ENCODE measurements at regions not wholly inside any gene's neighbourhood (a gene's known extent, or its start where the extent isn't known, plus 50 kb on each side); places are given as distances from the start of the nearest gene placed in this dataset.
A peak's percentile ranks its signal among the peaks of the same experiment; 100 is the strongest.

- H3K27me3 ChIP-seq (ENCODE audit: control insufficient read depth in 3 of 3, insufficient read depth in 3 of 3, low read length in 3 of 3) = no peaks in the 10 kb centered on the region
- FAIRE-seq (no peak), DNase-seq (peak in 1 of 2 donors; percentile 74)
- no peak overlapping the region for H3K27ac ChIP-seq (ENCODE audit: low read depth in 1 of 3, low read length in 2 of 3)
- H3K4me1 ChIP-seq (ENCODE audit: control insufficient read depth in 3 of 3, insufficient read depth in 2 of 3, low read depth in 1 of 3, low read length in 2 of 3) = peaks cover 0 to 3% (median 0%) of the 10 kb centered on the region in 3 donors
- no peaks in the 10 kb centered on the region for H3K9me3 ChIP-seq (ENCODE audit: control insufficient read depth in 2 of 2, insufficient read depth in 1 of 2, low read depth in 1 of 2, low read length in 1 of 2)
- H3K4me3 ChIP-seq (ENCODE audit: low read depth in 1 of 3, low read length in 3 of 3) = no peak overlapping the region
- H3K36me3 ChIP-seq (ENCODE audit: control insufficient read depth in 3 of 3, insufficient read depth in 2 of 3, low read depth in 1 of 3, low read length in 3 of 3) = no peaks in the 10 kb centered on the region
- WGBS, 3 donors = 29 to 56% (median 41%) methylated on average over 5 of the region's 5 CpGs
Measured at GRCh38 chr4:148822572-148823418, 380.6 kb upstream of the NR3C2 start.

DNA sequence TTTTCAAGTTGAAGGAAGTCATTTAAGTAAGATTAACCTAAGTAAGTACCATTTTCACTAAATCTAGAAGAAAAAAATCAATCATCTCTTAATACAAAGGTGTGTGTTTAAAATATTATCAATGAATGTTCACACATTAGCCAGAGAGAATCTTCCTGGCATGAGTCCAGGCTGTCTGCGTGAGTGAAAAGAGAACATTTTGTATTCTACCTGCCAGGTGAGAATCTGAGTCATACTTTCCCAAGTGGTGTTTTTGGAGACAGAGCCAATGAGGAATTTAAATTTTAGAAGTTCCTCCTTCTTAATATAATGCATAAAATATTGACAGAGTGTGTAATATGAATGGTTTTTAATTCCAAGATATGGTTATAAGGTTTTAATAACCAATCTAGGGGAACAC is 371.8 kb upstream of the NR3C2 start:
- no peaks in the 10 kb centered on the region for H3K9me3 ChIP-seq (ENCODE audit: control insufficient read depth in 2 of 2, insufficient read depth in 1 of 2, low read depth in 1 of 2, low read length in 1 of 2)
- no peaks in the 10 kb centered on the region for H3K4me1 ChIP-seq (ENCODE audit: control insufficient read depth in 3 of 3, insufficient read depth in 2 of 3, low read depth in 1 of 3, low read length in 2 of 3)
- H3K36me3 ChIP-seq (ENCODE audit: control insufficient read depth in 3 of 3, insufficient read depth in 2 of 3, low read depth in 1 of 3, low read length in 3 of 3) = no peaks in the 10 kb centered on the region
- FAIRE-seq (no peak), DNase-seq (peak in 1 of 2 donors; percentile 22)
- H3K4me3 ChIP-seq (ENCODE audit: low read depth in 1 of 3, low read length in 3 of 3) = no peak overlapping the region
- WGBS, 3 donors = 18 to 58% (median 54%) methylated on average over 1 of the region's 1 CpG
- no peaks in the 10 kb centered on the region for H3K27me3 ChIP-seq (ENCODE audit: control insufficient read depth in 3 of 3, insufficient read depth in 3 of 3, low read length in 3 of 3)
- H3K27ac ChIP-seq (ENCODE audit: low read depth in 1 of 3, low read length in 2 of 3) = no peak overlapping the region

DNA sequence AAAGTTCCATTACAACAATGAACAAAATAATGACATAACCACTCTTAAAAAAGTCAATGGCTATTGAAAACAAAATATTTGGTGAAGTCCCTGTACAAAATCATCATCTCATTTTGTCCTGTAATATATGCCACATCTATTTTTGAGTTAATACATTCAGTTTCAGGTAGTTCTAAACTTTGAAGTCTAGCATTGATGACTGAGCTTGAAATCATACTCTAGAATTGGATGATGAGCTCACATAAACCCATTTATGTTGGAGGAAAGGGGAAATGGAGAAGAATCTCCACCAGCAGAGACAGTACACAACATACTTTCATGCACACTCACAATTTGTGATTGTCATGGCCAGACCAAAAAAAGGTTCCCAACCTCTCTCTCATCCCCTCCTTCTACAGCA is 371.1 kb upstream of the NR3C2 start:
- no peaks in the 10 kb centered on the region for H3K4me1 ChIP-seq (ENCODE audit: control insufficient read depth in 3 of 3, insufficient read depth in 2 of 3, low read depth in 1 of 3, low read length in 2 of 3)
- no peak for DNase-seq
- no peaks in the 10 kb centered on the region for H3K27me3 ChIP-seq (ENCODE audit: control insufficient read depth in 3 of 3, insufficient read depth in 3 of 3, low read length in 3 of 3)
- H3K27ac ChIP-seq (ENCODE audit: low read depth in 1 of 3, low read length in 2 of 3) = no peak overlapping the region
- H3K9me3 ChIP-seq (ENCODE audit: control insufficient read depth in 2 of 2, insufficient read depth in 1 of 2, low read depth in 1 of 2, low read length in 1 of 2) = no peaks in the 10 kb centered on the region
- no peak for FAIRE-seq
- H3K4me3 ChIP-seq (ENCODE audit: low read depth in 1 of 3, low read length in 3 of 3) = no peak overlapping the region
- no peaks in the 10 kb centered on the region for H3K36me3 ChIP-seq (ENCODE audit: control insufficient read depth in 3 of 3, insufficient read depth in 2 of 3, low read depth in 1 of 3, low read length in 3 of 3)

DNA sequence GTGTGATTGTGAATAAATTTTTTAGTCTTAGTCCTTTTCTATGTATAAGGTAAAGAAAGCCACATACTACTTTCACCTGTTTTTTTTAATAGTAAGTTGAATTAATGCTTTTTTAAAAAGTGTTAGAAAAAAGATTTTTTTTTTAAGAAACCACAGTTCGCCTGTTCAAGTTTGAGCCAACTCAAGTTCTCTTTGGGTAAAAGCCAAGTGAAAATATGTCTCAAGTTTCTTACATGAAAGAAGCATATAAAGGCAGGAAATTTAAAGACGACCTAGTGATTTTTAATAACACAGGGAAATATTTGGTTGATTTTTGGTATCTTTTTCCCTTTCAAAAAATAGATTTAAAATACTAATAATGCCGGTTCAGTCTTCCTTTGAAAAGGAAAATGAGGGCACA is 369.9 kb upstream of the NR3C2 start:
- Histone ChIP-seq H3K27ac (ENCODE audit: low read depth in 1 of 3, low read length in 2 of 3) (no peak overlapping the region), H3K4me3 (ENCODE audit: low read depth in 1 of 3, low read length in 3 of 3) (no peak overlapping the region), H3K9me3 (ENCODE audit: control insufficient read depth in 2 of 2, insufficient read depth in 1 of 2, low read depth in 1 of 2, low read length in 1 of 2) (no peaks in the 10 kb centered on the region), H3K27me3 (ENCODE audit: control insufficient read depth in 3 of 3, insufficient read depth in 3 of 3, low read length in 3 of 3) (no peaks in the 10 kb centered on the region), H3K4me1 (ENCODE audit: control insufficient read depth in 3 of 3, insufficient read depth in 2 of 3, low read depth in 1 of 3, low read length in 2 of 3) (no peaks in the 10 kb centered on the region), H3K36me3 (ENCODE audit: control insufficient read depth in 3 of 3, insufficient read depth in 2 of 3, low read depth in 1 of 3, low read length in 3 of 3) (no peaks in the 10 kb centered on the region)
- no peak for FAIRE-seq
- 56 to 72% (median 63%) methylated on average over 3 of the region's 3 CpGs for WGBS, 3 donors
- DNase-seq = no peak

DNA sequence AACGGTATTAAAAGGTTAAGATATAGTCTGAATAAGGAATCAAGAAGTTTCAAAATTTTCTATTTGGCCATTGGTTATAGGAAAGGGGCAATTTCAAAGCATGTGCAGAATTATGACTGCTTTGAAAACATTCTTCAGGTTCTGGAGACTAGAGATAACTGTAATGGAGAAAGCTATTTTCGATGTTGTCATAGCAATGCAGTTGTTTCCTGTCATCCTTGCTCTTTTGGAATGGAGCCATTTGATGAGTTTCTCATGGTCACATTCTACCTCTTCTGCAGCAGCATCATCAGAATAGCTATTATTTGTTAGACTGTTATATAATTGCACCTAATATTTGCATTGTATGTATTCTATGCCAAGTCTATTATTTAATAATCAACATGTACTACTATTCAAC is 368.2 kb upstream of the NR3C2 start:
- Histone ChIP-seq H3K4me1 (ENCODE audit: control insufficient read depth in 3 of 3, insufficient read depth in 2 of 3, low read depth in 1 of 3, low read length in 2 of 3) (no peaks in the 10 kb centered on the region), H3K36me3 (ENCODE audit: control insufficient read depth in 3 of 3, insufficient read depth in 2 of 3, low read depth in 1 of 3, low read length in 3 of 3) (no peaks in the 10 kb centered on the region), H3K27me3 (ENCODE audit: control insufficient read depth in 3 of 3, insufficient read depth in 3 of 3, low read length in 3 of 3) (no peaks in the 10 kb centered on the region), H3K4me3 (ENCODE audit: low read depth in 1 of 3, low read length in 3 of 3) (no peak overlapping the region), H3K9me3 (ENCODE audit: control insufficient read depth in 2 of 2, insufficient read depth in 1 of 2, low read depth in 1 of 2, low read length in 1 of 2) (no peaks in the 10 kb centered on the region), H3K27ac (ENCODE audit: low read depth in 1 of 3, low read length in 2 of 3) (no peak overlapping the region)
- DNase-seq (no peak), FAIRE-seq (no peak)
- WGBS, 3 donors = 85 to 98% (median 87%) methylated on average over 2 of the region's 2 CpGs

GRCh38 chr4:148808416-148808815 is 366.2 kb upstream of the NR3C2 start:
- Histone ChIP-seq H3K27me3 (ENCODE audit: control insufficient read depth in 3 of 3, insufficient read depth in 3 of 3, low read length in 3 of 3) (no peaks in the 10 kb centered on the region), H3K36me3 (ENCODE audit: control insufficient read depth in 3 of 3, insufficient read depth in 2 of 3, low read depth in 1 of 3, low read length in 3 of 3) (no peaks in the 10 kb centered on the region), H3K4me1 (ENCODE audit: control insufficient read depth in 3 of 3, insufficient read depth in 2 of 3, low read depth in 1 of 3, low read length in 2 of 3) (no peaks in the 10 kb centered on the region), H3K4me3 (ENCODE audit: low read depth in 1 of 3, low read length in 3 of 3) (no peak overlapping the region), H3K27ac (ENCODE audit: low read depth in 1 of 3, low read length in 2 of 3) (no peak overlapping the region), H3K9me3 (ENCODE audit: control insufficient read depth in 2 of 2, insufficient read depth in 1 of 2, low read depth in 1 of 2, low read length in 1 of 2) (no peaks in the 10 kb centered on the region)
- 47 to 52% (median 50%) methylated on average over 1 of the region's 1 CpG for WGBS, 3 donors
- FAIRE-seq = no peak
- DNase-seq = no peak

DNA sequence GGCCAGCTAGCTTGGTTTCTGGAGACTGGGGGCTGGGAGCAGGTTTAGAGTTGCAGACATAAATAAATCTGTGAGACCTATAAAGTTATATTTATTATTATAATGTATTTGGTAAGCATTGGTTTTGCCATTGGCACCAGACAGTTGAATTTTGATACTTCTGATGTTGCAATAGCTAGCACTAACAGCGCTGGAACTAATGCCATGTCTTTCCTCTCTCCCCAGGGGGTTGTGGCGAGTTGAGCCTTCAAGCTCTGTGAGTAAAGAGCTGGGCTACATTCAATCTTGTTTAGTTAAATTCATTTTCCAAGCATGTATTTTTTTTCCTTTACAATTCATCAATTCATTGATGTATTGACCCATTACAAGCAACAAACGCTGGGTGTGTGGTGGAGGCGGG is 358.7 kb upstream of the NR3C2 start:
- DNase-seq (no peak), FAIRE-seq (no peak)
- Histone ChIP-seq H3K4me3 (ENCODE audit: low read depth in 1 of 3, low read length in 3 of 3) (no peak overlapping the region), H3K9me3 (ENCODE audit: control insufficient read depth in 2 of 2, insufficient read depth in 1 of 2, low read depth in 1 of 2, low read length in 1 of 2) (no peaks in the 10 kb centered on the region), H3K27ac (ENCODE audit: low read depth in 1 of 3, low read length in 2 of 3) (no peak overlapping the region), H3K4me1 (ENCODE audit: control insufficient read depth in 3 of 3, insufficient read depth in 2 of 3, low read depth in 1 of 3, low read length in 2 of 3) (no peaks in the 10 kb centered on the region), H3K36me3 (ENCODE audit: control insufficient read depth in 3 of 3, insufficient read depth in 2 of 3, low read depth in 1 of 3, low read length in 3 of 3) (no peaks in the 10 kb centered on the region), H3K27me3 (ENCODE audit: control insufficient read depth in 3 of 3, insufficient read depth in 3 of 3, low read length in 3 of 3) (no peaks in the 10 kb centered on the region)
- WGBS, 3 donors = 85 to 86% (median 86%) methylated on average over 4 of the region's 4 CpGs

- Histone ChIP-seq H3K4me1 (ENCODE audit: control insufficient read depth in 3 of 3, insufficient read depth in 2 of 3, low read depth in 1 of 3, low read length in 2 of 3) (no peaks in the 10 kb centered on the region), H3K36me3 (ENCODE audit: control insufficient read depth in 3 of 3, insufficient read depth in 2 of 3, low read depth in 1 of 3, low read length in 3 of 3) (no peaks in the 10 kb centered on the region), H3K4me3 (ENCODE audit: low read depth in 1 of 3, low read length in 3 of 3) (no peak overlapping the region), H3K27me3 (ENCODE audit: control insufficient read depth in 3 of 3, insufficient read depth in 3 of 3, low read length in 3 of 3) (no peaks in the 10 kb centered on the region), H3K9me3 (ENCODE audit: control insufficient read depth in 2 of 2, insufficient read depth in 1 of 2, low read depth in 1 of 2, low read length in 1 of 2) (no peaks in the 10 kb centered on the region), H3K27ac (ENCODE audit: low read depth in 1 of 3, low read length in 2 of 3) (no peak overlapping the region)
- no peak for FAIRE-seq
- no peak for DNase-seq
- WGBS, 3 donors = 73 to 85% (median 79%) methylated on average over 1 of the region's 1 CpG
Measured at GRCh38 chr4:148800336-148800885, 358.2 kb upstream of the NR3C2 start.
